HG03558 (cell line): ENCODE measurements at regions not wholly inside any gene's neighbourhood (a gene's known extent, or its start where the extent isn't known, plus 50 kb on each side); places are given as distances from the start of the nearest gene placed in this dataset.
"Not testable (repeated sequence)": the region's sequence is repeated elsewhere in the genome, so short reads cannot be mapped to it uniquely, and the experiment has no call there.

ENCODE experiments used
- ATAC-seq: cut with Tn5 transposase; IDR thresholded peaks from one replicate; pipeline ENCODE4 v1.9.1; 2021; ENCODE audit warnings: moderate number of reproducible peaks; ENCODE audit not compliant: unreplicated experiment; ENCODE audit errors: extremely low read depth

DNA sequence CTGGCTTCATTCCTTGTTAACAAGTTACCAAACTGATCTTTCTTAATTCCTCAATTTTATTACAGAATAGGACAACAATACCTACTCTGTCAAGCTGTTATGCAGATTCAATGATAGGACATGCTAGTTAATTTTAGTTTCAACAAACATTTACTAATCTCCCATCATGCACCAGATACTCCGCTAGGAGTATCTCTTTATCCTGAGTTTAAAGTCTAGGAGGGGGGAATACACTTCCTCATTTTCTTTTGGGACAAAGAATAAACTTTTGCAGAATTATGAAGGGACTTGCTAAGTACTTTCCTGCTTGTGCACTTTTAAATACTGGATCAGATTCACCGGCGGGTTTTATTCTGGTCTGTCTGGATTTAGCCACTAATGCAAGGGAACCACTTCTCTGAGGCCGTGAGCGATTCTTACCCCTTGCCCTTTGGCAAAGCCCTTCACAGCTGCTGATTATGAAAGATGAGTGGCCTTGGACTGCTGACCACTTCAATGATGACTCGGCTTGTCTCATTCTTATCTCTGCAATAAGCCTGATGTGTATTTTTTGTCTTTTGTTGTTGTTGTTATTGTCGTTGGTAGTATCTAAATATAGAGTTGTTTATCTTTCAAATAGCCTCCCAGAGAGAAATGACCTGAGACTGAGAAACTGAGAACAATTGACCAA lies 73.9 kb downstream of the RMI1 start:
- no peak for ATAC-seq

DNA sequence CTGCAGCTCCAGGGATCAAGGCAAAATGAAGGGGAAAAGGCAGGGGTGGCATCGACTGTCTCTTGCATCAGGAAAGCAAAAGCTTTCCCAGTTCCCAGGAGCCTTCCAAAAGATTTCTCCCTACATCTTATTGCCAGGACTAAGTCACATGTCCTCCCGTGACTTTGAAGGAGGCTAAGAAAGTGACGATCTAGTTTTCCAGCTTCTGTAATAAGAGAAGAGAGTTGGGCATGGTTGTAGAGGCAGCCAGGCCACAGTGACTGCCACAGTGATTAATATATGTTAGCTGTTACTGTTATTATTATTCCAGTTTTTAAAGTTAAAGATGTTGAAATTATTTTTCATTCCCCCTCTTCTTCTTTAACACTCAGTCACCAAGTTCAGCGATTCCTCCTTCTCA lies 77.1 kb downstream of the RMI1 start:
- ATAC-seq = no peak

- ATAC-seq = no peak
Measured at GRCh38 chr9:84059936-84060335, 79.3 kb downstream of the RMI1 start.

- no peak for ATAC-seq
Measured at GRCh38 chr9:84061613-84062193, 81.1 kb downstream of the RMI1 start.

- ATAC-seq = no peak
Measured at GRCh38 chr9:84062538-84062937, 81.9 kb downstream of the RMI1 start.

- ATAC-seq = no peak
Measured at GRCh38 chr9:84067821-84068220, 87.2 kb downstream of the RMI1 start.

- no peak for ATAC-seq
Measured at GRCh38 chr9:84068872-84069271, 88.3 kb downstream of the RMI1 start.

DNA sequence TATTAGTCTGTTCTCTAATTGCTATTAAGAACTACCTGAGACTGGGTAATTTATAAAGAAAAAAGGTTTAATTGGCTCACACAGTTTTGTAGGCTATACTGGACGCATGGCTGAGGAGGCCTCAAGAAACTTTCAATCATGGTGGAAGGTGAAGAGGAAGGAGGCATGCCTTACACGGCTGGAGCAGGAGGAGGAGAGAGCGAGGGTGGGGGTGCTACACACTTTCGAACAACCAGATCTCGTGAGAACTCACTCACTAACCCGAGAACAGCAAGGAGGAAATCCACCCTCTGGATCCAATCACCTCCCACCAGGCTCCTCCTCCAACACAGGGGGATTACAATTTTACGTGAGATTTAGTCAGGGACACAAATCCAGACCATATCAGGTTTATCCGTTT lies 90.0 kb downstream of the RMI1 start:
- no peak for ATAC-seq

DNA sequence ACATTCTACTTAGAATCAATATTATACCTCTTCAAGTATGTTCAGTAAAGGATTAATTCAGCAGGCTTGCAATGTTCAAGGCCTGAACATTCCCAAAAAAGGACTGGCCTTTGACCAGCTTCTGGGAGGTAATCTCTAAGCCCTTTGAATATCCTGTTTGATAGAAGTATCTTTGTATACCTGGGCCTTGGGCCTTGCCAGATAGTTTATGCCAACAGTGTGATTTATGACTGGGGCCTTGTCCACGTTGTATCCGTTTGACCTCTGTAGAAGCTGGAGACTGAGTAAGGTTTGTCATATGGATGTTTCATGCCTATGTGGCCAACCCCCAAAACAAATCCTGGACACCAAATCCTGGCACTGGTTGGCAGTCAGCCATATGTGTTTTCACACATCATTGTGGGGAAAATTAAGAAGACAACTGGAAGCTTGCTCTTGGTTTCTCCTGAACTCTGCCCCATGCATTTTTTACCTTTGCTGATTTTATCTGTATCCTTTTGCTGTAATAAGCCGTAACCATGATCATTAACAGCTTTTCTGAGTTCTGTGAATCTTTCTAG lies 92.1 kb downstream of the RMI1 start:
- no peak for ATAC-seq

GRCh38 chr9:84075004-84075403 lies 94.4 kb downstream of the RMI1 start:
- ATAC-seq = no peak

DNA sequence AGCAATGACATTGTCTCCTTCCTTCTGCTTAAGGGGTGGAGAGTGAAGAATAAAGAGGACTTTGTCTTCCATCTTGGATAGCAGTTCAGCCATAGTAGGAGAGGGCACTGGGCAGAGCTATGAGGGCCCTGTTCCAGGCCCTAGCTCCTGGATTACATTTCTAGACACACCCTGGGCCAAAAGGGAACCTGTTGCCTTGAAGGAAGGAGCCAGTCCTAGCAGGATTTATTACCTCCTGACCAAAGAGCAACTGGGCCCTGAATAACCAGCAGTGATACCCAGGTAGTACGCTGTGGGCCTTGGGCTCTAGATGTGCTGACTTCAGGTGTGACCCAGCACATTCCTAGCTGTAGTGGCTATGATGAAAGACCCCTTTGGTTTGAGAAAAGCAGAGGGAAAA lies 95.8 kb downstream of the RMI1 start:
- ATAC-seq = no peak

- ATAC-seq = not testable (repeated sequence)
Measured at GRCh38 chr9:84077816-84078215, 97.2 kb downstream of the RMI1 start.

DNA sequence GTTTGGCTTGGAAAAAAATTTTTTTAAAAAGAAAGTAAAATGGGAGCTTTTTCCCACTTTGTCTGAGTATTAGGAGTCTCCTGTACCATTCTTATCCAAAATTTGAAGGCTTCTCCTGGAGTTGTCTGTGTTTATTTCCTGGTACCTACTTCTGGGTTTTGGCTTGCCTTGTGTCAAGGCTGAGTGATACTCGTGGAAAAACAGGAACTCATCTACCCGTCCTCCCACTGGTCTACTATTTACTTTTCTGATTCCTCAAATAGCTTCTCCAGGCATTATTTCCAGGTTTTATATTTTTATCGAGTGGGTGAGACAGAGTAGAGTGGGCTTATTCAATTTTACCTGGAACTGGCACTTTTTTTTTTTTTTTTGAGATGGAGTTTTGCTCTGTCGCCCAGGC lies 99.4 kb downstream of the RMI1 start:
- no peak for ATAC-seq

DNA sequence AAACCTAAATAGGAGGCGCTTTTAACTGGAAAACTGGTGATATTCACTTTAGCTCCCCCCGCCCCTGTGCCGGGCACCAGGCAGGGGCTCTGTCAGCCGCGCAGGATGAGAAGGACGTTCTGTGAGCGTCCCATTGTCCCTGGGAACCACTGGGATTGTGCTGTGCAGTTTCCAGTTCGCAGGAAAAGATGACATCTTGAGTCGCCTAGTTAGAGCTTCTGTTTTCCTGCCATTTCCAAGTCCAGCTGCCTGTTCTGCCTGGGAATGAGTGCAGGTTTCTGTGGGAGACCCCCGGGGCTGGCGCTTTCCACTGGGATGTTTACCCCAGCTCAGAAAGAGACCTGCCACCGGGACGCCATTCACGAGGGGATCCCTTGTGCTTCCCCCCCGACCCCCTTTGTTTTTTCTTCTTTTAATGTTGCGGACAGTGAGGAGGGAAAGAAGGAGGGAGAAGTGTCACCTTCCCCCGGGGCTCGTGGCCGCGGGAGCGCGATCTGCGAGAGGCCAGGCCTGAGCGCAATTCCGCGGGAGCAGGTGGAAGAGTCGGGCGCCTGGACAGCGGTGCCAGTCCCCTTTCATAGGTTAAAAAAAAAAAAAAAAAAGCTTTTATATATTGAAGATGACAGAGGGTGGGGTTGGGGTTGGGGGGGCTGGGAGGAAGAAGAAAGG lies 121.5 kb downstream of the RMI1 start:
- no peak for ATAC-seq

DNA sequence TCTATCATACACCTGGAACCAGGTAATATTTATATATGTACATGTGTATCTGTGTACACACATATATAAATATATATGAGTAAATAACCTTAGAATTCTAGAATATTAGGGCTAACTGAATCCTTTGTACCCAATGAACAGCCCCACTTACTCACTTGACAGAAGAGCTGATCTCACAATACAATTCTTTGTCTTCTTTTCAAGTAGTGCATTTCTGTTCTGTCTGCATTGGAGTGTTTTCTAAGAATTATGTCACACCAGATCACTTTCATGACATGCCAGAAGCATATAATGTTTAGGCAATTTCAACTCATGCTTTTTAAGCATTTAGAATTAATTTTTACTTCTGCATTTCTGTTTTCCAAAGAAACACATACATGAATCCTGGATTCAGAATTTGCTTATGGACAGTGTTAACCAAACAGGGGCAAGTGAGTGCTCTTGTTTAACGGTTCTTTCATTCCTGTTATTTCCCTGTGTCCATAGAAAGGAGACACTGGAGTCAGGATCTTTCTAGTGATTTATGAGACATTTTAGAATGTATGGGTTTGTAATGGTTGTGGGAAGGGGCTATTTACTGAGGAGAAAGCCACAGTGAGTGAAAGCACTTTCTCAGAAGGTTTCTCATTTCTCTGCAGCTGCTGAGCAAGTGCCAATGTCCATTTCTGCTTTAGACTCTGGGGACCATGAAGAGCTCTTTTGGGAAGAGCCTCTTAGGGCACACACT lies 123.2 kb downstream of the RMI1 start:
- no peak for ATAC-seq

- ATAC-seq = no peak
Measured at GRCh38 chr9:84107081-84107480, 126.5 kb downstream of the RMI1 start.

GRCh38 chr9:84107995-84108394 lies 127.4 kb downstream of the RMI1 start:
- no peak for ATAC-seq

DNA sequence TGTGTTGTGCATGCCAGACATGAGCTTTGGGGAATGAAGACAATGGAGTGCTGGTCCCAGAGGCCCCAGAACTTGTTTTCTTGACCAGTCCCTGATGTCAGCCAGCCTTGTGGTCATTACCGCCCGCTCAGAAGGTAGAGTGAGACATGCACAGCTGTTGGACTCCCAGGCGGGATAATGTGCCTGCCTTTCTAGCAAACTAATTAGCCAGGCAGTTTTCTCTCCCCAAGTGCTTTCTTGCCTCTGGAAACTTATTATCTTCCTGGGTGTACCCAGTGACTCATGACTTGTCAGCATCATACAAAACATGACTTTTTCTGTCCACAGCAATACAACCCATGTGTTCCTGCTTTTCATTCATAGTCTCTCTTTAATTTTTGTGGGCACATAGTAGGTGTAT lies 131.1 kb downstream of the RMI1 start:
- ATAC-seq = no peak

DNA sequence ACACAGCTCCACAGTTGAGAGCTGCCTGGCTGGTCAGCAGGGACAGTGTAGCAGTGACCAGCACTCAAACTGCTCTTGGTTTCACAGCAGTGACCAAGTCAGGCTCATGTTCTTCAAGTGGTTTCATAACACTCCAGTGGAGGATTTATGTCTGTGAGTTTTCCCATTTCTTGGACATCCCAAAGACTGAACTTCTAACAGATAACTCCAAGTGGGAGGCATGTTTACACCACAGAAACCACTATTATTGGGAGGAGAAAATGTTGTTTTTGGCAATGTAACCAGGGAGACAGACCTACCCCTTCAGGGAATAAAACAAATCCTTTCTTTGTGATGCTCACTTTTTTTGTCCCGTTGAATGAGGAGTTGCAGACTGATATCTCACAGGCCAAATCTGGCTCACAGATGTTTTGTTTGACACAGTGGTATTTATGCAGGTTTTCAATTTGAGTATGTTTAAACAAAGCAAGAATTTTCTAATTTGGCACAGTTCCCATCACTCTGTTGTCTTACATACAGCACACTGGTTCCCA lies 141.5 kb downstream of the RMI1 start:
- no peak for ATAC-seq

DNA sequence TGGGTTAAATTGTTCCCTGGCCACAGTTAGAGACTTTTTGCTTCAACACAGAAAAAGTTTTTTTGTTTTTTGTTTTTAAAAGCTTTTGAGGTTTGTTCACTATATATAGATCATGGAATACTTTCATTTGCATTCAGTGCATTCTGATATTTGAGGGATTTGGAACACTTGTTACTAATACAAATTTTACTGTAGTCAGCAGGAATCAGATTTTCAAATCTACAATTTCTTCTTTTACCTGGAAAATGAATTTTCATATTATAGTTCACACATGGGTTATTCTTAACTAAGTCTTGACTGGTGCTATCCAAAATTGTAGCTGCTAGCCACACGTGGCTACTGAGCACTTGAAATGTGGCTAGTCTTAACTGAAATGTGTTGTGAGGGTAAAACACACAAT lies 142.0 kb downstream of the RMI1 start:
- ATAC-seq = no peak
